ENCODE measurements at regions not wholly inside any gene's neighbourhood (a gene's known extent, or its start where the extent isn't known, plus 50 kb on each side); places are given as distances from the start of the nearest gene placed in this dataset.

DNA sequence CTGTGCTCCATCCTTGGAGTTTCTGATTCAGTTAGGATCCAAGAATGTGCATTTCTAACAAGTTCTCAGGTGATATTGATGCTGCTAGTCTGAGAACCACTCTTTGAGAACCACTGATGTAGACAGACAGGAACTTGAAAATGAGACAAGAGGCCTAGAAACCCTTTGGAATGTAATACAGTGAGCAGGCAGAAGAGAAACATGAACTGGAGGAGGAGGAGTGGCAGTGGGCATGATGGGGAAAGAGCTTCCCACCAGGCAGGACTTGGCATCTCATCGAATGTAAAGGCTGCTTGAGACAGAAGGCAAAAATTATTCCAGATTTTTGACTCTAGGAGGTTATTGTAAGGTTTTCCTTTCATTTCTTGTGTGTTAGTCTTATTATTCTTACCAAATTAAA lies 295.8 kb upstream of the SGCD start:
- TF ChIP-seq, protein P1, sequence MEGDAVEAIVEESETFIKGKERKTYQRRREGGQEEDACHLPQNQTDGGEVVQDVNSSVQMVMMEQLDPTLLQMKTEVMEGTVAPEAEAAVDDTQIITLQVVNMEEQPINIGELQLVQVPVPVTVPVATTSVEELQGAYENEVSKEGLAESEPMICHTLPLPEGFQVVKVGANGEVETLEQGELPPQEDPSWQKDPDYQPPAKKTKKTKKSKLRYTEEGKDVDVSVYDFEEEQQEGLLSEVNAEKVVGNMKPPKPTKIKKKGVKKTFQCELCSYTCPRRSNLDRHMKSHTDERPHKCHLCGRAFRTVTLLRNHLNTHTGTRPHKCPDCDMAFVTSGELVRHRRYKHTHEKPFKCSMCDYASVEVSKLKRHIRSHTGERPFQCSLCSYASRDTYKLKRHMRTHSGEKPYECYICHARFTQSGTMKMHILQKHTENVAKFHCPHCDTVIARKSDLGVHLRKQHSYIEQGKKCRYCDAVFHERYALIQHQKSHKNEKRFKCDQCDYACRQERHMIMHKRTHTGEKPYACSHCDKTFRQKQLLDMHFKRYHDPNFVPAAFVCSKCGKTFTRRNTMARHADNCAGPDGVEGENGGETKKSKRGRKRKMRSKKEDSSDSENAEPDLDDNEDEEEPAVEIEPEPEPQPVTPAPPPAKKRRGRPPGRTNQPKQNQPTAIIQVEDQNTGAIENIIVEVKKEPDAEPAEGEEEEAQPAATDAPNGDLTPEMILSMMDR (IDR thresholded peaks at IDR 0.05; ENCODE audit: insufficient read depth, low read depth, low read length): no peak
- no peak for TF ChIP-seq EZH2 (IDR thresholded peaks at IDR 0.05; ENCODE audit: insufficient read depth, low read length)

Measured in astrocyte (in vitro differentiated cells and primary cell).